HG03342 (cell line): ENCODE measurements at regions not wholly inside any gene's neighbourhood (a gene's known extent, or its start where the extent isn't known, plus 50 kb on each side); places are given as distances from the start of the nearest gene placed in this dataset.
"Not testable (repeated sequence)": the region's sequence is repeated elsewhere in the genome, so short reads cannot be mapped to it uniquely, and the experiment has no call there.

Experiments
- ATAC-seq: cut with Tn5 transposase; IDR thresholded peaks from one replicate; pipeline ENCODE4 v1.9.1; 2021; ENCODE audit warnings: mild to moderate bottlenecking, moderate library complexity; ENCODE audit not compliant: unreplicated experiment

DNA sequence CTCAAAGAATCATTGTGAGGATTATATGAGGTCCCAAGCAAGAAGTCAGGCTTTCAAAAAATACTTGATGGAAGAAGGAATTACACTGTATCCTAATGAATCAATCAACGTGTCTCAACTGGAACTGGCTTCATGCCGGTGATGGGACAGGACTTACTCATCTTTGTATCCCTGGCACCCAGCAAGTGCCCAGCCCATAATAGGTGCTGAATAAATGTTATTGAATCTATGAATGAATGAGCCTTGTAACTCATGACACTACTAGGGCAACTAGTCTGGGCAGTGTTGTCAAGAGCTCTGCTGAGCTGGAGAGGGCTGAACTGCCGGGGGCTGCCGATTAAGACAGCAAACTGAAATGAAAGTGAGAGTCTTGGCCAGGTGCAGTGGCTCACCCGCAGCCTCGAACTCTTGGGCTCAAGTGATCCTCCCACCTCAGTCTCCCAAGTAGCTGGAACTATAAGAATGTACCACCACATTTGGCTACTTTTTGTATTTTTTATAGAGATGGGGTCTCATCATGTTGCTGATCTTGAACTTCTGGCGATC, 87.2 kb upstream of the KIF5B start:
- ATAC-seq, result no peak

DNA sequence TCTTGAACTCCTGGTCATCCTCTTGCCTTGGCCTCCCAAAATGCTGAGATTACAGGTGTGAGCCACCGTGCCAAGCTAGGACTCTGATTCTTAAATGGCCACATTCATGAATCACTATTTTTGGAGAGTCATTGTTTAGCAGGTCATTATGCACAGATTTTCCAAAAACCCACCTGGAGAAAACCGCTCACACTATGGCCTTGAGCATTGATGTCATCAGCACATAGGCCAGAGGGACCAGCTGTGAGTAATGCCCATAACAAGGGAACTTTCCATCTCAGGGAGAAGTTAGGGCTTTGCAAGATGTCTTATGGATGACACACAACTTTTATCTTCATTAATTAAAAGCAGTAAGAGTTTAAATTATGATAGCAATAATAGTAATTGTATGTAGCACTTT, 86.4 kb upstream of the KIF5B start:
- no peak for ATAC-seq

DNA sequence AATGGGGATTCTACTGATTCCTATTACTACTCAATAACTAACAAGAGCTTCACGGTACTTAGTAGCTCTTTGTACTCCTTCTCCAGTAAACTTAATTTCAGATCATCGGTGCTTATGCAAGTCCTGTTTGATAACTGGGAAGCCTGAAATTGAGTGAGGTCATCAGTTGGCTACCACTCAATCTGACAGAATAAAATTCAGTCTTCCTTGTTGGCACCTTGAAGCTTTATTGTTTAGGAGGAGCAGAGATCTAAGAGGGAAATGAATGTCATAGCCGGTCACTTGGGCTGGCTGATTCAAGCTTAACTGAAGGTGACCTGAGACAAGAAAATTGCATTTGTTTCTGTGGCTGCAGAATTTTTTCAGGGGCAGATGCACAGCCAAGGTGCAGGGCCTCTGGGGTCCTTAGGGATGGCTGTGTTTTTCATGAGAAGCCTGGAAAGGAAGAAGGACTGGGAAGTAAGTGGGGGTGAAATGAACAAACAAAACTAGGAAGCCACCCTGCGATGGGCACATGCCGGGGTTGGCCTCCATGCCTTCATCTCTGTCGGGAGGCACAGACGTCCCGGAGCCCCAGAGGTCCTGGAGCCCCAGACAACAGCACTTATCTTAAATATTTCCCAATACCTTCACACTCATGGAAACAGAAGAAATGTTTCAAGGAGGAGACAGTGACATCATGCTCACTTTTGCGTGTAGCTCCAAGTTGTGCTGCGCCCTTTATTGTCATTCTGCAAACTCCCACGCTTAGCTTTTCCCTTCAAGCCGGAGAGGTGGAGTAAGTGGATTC, 85.0 kb upstream of the KIF5B start:
- ATAC-seq, result no peak

DNA sequence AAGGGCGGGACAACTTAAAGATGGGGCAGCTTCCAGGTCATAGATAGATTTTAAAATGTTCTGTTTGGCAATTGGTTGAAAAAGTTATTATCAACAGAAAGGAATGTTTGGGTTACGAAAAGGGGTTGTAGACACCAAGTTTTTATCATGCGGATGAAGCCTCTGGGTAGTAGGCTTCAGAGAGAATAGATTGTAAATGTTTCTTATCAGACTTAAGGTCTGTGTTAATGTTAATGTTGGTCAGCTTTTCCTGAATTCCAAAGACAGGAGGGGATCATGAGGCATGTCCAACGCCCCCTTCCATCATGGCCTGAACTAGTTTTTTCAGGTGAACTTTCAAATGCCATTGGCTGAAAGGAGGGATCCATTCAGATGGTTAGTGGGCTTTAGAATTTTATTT, 84.2 kb upstream of the KIF5B start:
- no peak for ATAC-seq

DNA sequence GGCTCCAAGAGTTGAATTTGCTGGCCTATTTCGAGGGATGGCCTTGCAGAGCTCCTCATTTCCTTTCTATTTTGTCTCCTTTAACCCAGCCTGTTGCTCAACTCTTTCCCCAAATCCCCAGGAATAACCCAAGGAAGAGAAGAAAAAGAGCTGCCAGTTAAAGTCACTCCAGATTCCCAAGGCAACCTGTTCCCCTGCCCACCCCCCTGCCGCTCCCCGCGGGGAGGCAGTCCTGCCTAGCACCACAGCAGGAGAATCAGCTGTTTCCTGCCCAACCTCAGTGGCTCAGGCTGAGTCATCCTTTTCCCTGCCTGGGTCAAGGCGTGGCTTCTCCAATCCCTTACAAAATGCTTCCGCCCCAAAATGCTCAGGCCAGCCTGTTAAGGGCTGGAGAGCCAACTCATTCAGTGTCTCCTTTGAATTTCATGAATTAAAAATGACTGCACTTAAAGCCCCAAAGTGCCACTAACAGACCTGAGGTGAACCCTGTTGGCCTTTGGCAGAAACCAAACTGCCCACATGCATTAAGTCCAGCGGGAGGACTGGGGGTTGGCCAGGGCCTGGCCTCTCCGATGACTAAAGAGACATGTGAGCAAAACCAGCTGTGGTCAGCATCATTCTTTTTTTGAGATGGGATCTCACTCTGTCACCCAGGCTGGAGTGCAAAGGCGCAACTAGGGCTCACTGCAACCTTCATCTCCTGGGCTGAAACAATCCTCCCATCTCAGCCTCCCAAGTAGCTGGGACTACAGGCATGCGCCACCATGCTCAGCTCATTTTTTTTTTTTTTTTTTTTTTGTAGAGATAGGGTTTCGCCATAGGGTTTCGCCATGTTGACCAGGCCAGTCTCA, 83.2 kb upstream of the KIF5B start:
- no peak for ATAC-seq

DNA sequence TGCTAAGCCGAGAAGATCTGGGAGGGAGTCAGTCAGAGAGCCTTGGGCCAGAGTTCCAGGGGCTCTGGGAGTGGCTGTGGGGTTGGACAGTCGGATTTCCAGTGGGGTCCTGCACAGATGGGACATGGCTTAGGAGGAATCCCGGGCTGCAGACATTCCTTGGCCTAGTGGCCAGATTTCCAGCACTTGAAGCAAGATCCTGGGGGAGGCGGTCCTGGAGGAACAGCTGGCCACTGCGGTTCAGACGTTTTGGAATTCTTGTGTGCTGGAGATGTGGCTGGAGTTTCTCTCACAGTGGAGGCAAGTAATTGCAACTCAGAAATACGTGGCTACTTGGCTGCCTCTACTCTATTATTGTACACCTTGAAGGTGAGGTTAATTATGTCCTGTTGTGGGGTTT, 80.7 kb upstream of the KIF5B start:
- ATAC-seq, result not testable (repeated sequence)

DNA sequence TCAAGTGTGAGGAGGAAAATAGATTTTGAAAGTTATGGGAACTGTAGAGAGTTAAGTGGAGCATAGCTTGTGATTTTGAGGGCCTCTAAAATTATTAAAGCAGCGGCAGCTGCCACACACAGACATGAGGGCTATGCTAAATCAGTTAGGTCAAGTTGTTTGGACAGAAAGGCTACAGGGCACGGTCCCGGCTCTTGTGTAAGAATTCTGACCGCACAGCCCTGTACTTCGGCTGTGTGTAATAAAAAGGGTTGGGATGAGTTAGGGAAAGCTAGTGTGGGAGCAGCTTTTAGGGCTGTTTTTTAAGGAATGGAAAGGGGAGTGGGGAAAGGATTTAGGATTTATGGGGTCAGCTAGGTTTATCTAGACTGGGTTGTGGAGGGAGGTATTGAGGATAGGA, 79.6 kb upstream of the KIF5B start:
- ATAC-seq, result not testable (repeated sequence)

DNA sequence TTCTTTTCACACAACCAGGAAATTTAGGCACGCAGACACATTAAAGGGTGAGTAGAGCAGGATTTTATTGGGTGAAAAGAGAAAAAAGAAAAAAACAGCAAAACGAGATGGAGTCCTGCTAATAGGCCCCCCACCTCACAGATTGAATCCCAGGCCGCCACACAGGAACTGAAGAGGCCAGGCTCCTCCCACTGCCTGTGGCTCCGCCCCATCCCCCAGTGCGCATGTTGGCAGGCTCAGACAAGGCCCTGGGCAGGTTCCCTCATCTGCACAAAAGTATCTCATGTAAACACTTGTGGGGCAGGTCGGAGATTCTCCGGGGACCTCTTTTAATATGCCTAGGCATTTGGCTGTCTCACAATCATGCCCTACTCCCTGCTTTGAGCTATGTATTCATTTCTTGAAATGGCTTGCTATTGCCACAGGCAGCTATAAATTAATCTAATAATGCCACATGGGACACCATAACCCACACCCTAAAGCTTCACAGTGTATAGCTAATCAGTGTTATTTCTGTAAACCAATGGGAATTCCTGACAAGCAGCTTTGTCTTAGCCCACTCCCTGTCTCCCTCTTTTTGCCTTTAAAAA, 76.2 kb upstream of the KIF5B start:
- ATAC-seq, result no peak

DNA sequence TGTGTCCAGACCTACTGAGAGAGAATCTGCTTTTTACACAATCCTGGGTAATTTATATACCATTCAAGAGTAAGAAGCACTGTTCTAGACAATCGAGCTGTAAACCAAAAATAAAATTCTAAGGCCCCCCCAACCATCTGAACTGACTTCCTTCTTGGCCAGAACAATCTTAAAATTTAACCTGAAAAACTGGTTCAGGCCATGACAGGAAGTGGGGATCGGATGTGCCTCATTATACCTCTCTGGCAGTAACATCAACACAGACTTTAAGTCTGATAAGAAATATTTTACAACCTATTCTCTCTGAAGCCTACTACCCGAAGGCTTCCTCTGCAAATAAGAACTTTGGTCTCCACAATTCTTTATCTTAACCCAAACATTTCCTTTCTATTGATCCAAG, 75.2 kb upstream of the KIF5B start:
- ATAC-seq, result no peak

DNA sequence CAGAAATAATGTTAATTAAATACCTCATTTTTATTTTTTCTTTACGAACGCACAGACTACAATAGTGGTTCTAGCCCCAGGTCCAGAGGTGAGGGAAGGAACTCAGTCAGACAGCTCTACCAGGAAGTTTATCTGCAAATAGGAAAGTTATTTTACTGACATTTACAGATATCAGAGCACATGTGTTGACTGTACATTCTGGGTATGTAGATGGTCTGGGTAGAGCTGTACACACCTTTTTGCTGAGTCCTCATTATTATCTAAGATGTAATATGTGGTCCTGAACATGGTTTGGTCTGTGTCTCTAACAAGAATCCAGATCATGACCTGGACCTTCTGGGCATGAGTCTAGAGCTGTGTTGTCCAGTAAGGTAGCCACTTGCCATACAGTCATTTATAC, 74.6 kb upstream of the KIF5B start:
- ATAC-seq, result no peak

DNA sequence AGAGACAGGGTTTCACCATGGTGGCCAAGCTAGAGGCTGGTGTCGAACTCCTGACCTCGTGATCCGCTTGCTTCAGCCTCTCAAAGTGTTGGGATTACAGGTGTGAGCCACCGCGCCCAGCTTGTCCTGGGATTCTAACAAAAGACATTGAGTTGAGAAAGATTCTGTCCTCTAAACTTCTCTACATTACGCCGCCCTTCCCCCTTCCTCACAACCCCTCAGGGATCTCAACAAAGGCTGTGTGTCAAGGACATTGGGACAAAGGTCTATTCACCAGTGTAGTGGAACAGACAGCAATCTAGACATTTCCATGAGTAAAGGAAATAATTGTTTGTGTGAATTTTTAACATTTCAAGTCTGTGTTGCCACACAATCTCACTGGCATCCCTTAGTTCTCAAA, 68.8 kb upstream of the KIF5B start:
- ATAC-seq, result no peak

DNA sequence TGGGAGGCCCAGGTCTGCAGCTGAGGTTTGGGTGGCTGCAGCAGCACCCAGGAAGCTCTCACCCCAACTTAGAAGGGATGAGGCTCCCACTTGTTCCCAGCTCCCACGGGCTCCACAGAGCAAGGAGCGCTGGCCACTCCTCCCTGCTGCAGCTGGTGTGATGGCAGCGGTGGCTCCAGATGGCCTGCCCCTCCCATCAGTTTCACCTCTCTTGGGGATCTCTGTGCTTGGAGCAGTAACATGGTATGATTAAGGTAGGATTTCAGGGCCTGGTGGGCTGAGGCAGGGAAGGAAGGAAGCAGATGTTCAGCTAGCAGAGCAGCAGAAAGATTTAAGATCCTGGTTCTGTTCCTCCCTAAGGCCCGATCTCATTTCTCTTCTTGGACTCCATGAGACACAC, 66.8 kb upstream of the KIF5B start:
- no peak for ATAC-seq

DNA sequence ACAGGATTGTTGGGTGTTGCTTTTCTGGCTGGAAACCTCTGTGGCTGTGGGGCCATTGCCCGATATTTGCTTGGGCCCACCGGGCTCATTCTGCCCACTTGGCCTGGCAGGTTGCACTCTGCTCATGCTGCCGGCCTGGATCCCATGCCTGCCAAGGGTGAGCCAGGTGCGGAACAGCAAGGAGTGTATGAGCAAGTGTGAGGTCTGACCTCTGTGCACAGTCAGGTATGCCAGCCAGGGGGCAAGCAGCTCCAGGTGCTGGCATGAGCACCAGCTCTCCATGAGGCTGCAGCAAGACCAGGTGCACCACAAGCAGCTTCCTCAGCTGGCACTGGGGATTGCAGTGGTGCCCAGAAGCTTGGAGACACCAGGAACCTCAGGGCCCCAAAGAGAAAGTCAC, 65.4 kb upstream of the KIF5B start:
- no peak for ATAC-seq

DNA sequence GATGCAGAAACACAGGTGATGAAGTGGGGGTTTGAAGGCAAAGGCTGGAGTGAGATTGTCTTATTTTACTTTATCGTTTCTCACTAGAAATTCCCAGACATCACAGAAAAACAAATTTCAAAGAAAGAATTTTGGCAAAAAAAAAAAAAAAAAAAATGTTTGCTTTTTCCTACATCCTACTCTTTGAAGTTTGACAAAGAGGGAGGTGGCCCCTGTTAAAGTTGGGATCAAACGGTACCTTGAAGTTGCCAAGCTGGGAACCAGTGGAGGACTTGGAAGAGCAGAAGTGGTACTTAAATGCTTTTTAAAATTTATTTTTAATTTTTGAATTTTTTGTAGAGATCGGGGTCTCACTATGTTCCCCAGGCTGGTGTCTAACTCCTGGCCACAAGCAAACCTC, 63.9 kb upstream of the KIF5B start:
- ATAC-seq, result no peak

DNA sequence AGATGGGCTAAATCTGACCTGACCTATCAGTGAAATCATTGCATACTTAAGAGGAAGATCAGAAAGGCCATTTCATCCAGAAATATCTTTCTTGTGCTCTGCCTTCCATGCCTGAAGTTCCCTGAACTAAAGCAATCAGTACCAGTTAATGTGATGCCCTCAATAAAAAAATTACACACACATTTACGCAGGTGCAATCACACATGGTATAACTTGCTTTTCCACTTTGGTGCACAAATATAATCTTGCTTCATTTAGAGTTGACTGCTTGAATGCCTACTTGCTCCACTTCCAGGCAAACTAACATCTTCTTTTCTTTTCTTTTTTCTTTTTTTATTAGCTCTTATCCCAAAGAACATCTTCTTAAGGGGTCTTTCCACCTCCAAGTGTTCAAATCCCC, 58.3 kb upstream of the KIF5B start:
- no peak for ATAC-seq

DNA sequence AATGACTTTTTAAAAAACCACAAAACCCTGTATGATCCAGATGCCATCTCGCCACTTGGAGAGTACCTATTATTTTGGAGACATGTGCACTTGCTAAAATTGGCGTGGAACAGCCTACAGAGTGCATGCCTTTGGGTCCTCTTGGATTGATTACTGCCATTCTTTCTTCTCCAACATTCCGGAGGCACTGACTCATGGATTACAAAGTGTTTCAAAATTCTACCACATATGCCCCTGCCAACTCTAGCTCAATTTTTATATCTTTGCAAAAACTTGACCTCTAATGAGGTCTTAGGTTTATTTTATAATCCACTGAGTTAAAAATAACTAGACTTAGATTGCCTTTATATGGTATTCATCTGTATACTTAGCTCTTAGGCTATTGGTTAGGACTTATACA, 55.8 kb upstream of the KIF5B start:
- no peak for ATAC-seq

DNA sequence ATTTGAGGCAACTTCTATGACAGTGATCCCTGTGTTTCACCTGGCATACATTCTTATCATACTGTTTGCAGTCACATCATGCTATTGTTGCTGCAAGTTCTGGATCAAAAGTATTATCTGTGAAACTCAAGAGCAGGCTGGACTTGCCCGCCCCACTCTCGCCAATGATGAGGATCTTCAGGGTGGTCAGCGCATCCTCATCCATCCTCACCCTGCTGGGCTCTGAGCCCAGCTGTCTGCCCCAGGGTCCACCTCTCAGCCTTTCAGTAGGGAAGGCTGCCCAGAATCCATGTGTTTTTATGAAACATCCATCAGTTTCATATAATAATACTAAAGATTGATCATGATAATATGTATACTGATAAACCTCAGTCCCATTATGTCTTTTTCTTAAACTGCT, 55.4 kb upstream of the KIF5B start:
- no peak for ATAC-seq

DNA sequence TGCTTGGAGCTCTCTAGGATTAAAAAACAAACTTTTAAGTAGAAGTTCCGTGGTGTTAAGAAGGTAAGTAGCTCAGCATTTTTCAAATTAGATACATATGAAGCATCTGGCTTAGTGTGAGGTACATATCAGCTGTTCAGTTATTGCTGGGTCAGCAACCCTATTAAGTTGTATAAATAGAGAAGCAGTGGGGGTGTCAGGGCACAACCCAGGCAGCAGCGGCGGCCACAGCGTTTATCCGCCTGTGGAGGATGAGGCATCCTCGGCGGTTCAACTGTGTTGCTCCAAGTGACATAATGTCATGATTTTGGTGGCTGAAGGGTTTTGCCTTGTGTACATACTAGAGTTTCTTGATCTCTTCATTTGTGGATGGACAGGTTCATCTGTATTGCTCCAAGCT, 54.6 kb upstream of the KIF5B start:
- ATAC-seq, result no peak

DNA sequence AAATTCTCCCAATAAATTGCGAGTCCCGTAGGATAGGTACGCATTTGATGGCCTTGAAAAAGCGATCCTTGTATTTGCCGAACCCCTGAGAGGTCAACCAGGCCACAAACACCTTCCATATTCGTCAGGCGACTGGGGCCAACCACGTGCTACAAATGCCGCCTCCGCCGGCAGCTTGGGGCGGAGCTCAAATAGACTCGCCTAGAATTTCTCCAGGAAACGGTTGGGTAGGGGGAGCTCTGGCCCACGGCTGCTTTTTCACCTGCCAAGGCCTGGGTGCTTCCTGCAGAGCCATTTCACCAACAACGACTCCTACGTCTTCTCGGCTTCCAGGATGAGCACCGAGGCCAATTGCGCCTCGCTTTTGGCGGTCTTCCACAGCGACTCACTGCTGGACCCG, 53.4 kb upstream of the KIF5B start:
- no peak for ATAC-seq
